DOHH2 (cell line): ENCODE measurements at regions not wholly inside any gene's neighbourhood (a gene's known extent, or its start where the extent isn't known, plus 50 kb on each side); places are given as distances from the start of the nearest gene placed in this dataset.

Experiments
- EZH2phosphoT487 ChIP-seq: fragments of 200-600 bp; sonication (generic); IDR thresholded peaks from 2 replicates; pipeline ENCODE4 v1.6.1; 2017; ENCODE audit warnings: borderline replicate concordance, mild to moderate bottlenecking, antibody characterized with exemption, low read length, moderate library complexity, mixed read lengths
- TF ChIP-seq, protein P1 (sequence below): fragments of 200-600 bp; sonication (generic); IDR thresholded peaks from one replicate; pipeline ENCODE4 v1.5.1; 2014; ENCODE audit warnings: antibody characterized with exemption, mild to moderate bottlenecking, low read depth, low read length; ENCODE audit not compliant: poor library complexity, severe bottlenecking

- TF ChIP-seq, protein P1, sequence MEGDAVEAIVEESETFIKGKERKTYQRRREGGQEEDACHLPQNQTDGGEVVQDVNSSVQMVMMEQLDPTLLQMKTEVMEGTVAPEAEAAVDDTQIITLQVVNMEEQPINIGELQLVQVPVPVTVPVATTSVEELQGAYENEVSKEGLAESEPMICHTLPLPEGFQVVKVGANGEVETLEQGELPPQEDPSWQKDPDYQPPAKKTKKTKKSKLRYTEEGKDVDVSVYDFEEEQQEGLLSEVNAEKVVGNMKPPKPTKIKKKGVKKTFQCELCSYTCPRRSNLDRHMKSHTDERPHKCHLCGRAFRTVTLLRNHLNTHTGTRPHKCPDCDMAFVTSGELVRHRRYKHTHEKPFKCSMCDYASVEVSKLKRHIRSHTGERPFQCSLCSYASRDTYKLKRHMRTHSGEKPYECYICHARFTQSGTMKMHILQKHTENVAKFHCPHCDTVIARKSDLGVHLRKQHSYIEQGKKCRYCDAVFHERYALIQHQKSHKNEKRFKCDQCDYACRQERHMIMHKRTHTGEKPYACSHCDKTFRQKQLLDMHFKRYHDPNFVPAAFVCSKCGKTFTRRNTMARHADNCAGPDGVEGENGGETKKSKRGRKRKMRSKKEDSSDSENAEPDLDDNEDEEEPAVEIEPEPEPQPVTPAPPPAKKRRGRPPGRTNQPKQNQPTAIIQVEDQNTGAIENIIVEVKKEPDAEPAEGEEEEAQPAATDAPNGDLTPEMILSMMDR: no peak
- no peak for TF ChIP-seq EZH2phosphoT487
These were observed 724.7 kb upstream of the ZNF385D start for GRCh38 chr3:22475665-22476240.
